ENCODE measurements at regions not wholly inside any gene's neighbourhood (a gene's known extent, or its start where the extent isn't known, plus 50 kb on each side); places are given as distances from the start of the nearest gene placed in this dataset.
"Not testable (repeated sequence)": the region's sequence is repeated elsewhere in the genome, so short reads cannot be mapped to it uniquely, and the experiment has no call there.

DNA sequence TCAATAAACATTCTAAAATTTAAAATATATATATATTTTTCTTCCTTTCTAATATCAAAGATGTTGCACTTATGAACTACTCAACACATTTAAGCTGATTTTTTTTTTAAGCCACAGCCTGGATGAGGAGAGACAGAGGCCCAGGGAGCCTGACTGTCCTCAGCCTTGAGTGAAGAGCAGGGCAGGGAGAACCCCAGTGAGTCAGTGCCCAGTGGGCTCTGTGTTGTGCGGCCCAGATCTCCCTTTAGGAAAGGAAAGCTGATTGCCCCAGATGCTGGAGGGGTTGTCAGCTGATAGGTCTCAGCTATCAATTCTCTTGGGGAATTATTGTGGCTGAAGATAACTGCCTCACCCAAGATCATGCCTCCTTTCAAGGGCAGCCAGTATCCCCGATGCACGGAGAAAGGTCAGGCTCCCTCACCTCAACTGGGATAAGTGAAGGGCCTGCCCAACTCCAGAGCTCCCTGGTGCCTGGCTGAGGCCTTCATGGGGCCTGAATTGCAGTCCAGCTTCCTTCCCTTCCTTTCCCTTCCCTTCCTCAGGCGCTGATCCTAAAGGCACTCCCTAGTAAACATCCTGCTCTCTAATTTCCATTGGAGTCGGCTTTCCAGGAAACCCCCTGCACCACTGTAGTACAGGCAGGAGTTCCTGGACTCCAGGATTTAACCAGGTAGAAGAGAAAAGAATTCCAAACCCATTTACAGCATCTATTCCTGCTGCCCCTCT, 106.9 kb upstream of the ATL2 start:
- DNase-seq (ENCODE audit: low read depth), result no peak

DNA sequence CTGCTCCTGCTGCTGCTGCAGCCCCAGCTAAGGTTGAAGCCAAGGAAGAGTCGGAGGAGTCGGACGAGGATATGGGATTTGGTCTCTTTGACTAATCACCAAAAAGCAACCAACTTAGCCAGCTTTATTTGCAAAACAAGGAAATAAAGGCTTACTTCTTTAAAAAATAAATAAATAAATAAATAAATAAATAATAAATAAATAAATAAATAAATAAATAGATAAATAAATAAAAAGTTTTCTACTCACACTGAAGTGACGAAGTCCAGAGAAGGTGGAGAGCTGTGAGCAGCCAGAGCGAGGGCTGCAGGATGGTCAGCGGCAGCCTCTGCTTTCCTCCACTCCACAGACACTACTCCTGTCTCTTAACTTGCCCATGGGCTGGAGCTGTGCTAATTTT, 105.6 kb upstream of the ATL2 start:
- DNase-seq (ENCODE audit: low read depth), result not testable (repeated sequence)

DNA sequence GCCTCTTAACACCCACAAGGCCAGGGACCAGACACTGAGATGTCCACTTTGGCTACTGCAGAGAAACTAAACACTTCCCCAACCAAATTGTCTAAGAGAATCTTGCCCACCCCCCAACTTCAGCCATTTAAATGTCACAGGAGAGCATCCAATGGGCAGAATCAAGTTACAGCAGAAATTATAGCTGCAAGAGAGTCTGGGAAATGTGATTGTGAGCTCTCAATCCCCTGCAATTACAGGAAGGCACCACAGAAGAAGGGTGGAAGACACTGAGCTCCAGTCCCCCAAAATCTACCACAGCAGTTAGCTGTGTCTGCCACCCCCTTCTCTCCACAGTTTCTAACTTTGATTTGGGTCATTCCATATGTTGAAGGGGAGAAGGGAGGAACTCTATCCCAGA, 103.5 kb upstream of the ATL2 start:
- DNase-seq (ENCODE audit: low read depth), result no peak

DNA sequence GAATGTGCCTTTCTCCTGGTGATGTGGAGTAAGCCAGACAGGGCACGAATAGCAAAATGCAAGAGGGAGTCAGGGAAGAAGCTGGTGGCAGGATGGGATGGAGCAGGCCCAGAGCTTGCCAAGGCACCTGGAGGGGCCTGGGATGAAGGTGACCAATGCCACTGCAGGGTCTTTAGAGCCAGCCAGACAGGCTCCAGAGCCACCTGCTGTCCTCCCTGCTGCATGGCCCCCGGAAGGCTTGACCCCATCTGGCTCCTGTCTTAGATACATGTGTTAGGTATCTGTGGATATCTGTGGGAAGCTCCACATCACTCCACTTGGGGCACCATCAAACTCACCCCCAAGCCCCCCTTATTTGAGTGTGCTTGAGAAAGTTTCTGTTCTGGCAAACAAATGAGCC, 99.9 kb upstream of the ATL2 start:
- no peak for DNase-seq (ENCODE audit: low read depth)

DNA sequence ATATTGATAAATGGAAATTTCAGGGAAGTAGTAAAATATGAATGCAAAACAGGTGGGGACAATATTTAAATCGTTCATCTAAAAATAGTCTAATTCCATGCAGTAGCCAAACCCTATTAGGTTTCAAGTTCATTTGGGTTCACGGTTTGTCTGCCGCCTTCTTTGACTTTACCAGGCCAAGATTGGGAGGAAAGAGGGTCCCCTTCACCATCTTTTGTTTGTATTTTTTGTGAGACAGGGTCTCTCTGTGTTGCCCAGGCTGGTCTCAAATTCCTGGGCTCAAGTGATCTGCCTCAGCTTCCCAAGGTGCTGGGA, 98.5 kb upstream of the ATL2 start:
- DNase-seq (ENCODE audit: low read depth), result no peak

DNA sequence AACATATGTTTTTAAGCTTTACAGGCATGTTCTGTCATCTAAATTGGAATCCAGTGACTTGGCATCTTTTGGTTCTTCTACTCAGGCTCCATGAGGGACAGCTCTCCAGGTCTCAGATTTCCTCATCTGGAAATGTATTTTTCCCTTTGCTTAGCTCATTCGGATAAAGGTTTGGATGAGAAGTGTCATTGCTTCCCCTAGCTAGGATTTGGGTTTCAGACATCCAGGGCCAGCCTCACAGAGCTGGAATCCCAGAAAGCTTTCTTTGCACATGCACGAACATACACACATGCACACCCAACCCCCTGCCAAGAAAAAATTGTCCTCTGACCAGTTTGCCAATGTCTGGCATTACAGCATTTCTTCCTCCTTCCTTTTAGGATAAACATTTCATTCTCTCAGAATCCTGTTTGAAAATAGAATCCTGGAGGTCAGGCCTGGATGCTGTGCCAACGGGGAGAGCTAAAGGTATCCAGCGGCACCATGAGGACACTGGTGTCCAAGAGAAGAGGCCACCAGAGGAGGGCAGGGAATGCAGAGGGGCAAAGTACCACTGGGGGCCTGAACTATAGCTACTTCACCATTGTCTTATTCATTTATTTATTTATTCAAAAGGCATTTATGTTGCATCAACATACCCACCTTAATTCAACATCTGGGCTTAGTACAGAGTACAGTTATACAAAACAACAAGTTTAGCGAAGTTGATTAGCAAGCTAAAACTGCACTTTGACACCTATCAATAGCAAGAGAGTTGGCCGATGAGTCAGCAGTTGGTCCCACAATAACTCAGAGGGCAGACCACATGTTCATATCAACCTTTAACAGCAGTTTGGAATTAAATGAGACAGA, 97.9 kb upstream of the ATL2 start:
- no peak for DNase-seq (ENCODE audit: low read depth)

DNA sequence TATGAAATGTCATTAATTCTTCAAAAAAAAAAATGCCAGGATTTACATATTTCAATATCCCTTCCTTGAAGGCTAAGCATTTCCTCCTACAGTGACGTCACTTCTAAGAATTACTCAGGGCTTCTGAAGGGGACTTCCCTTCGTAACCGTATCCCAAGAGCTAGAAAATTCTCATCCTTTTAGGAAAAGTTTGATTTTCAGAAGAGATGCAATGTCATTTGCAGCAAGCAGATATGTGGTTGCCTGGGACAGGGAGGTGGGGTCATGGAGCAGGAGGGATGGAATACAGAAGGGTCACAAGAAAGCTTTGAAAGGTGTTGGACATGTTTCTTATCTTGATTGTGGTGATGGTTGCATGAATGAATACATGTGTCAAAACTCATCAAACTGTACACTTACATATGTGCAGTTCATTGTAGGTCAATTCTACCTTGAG, 97.0 kb upstream of the ATL2 start:
- DNase-seq (ENCODE audit: low read depth), result no peak

DNA sequence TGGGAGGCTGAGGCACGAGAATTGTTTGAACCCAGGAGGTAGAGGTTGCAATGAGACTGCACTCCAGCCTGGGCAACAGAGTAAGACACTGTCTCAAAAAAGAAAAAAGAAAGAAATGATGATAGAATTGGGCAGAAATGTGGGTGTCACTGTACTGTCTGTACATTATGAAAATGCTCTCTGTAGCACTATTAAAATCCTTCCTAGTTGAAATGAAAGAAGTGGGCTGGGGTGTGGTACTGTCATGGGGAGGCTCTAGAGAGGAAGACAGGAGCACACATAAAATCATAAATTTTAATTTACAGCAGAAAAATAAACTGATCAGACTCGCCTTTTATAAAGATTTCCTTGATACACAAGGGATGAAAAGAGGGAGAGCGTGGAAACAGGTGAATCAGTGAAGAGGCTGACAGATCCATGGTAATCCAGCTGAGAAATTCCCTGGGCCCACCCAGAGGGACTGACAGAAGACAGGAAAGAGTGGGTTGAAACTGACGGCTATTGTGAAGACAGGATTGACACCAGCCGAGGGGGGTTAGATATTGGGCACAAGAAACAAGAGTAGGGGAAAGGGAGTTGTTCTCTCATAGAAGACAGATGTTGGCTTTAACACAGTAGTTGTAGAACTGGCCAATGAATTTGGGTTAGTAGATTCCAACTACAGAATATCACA, 96.4 kb upstream of the ATL2 start:
- no peak for DNase-seq (ENCODE audit: low read depth)

DNA sequence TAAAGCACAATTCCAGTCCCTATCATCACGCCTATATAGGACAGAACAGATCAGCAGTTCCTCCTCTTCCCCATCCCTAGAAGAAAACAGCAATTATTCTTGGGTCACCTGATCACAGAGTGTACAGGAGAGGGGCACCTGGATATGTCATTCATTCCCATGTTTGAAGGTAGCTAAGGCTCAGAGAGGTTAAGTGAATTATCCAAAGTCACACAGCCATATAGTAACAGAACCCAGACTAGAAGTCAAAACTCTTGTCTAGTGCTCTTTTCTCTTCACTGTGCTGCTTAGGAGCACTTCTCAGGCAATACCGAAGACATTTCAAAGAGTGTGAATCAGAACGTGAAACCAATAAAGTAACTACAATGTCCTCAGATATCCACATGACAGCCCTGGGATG, 93.0 kb upstream of the ATL2 start:
- no peak for DNase-seq (ENCODE audit: low read depth)

DNA sequence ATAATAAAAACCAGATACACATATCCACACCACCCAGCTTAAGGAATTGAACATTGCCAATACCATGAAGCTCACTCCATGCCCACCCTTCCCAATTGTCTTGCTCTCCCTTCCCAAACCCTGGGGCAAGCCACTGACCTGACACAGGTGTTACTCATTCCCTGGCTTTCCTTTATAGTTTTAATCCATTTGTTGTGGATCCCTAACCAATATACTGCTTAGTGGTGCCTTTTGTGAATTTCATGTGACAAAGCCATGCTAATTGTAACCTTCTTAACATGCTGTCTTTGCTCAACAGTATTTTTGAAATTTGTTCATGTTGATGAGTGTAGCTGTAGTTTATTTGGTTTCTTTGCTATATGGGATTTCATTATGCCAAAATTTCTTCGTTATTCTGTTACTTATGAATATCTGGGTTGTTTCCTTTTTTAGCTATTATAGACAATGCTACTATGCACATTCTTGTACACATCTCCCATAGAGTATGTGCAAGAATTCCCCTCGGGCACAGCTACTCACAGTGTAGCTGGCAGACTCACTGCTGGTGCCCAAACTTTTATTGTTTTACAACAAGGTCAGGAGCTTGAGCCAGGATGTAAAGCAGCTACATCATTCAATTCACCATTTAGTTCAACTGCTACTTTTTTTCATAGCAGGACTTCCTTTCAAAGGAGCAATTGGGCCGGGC, 90.8 kb upstream of the ATL2 start:
- no peak for DNase-seq (ENCODE audit: low read depth)

DNA sequence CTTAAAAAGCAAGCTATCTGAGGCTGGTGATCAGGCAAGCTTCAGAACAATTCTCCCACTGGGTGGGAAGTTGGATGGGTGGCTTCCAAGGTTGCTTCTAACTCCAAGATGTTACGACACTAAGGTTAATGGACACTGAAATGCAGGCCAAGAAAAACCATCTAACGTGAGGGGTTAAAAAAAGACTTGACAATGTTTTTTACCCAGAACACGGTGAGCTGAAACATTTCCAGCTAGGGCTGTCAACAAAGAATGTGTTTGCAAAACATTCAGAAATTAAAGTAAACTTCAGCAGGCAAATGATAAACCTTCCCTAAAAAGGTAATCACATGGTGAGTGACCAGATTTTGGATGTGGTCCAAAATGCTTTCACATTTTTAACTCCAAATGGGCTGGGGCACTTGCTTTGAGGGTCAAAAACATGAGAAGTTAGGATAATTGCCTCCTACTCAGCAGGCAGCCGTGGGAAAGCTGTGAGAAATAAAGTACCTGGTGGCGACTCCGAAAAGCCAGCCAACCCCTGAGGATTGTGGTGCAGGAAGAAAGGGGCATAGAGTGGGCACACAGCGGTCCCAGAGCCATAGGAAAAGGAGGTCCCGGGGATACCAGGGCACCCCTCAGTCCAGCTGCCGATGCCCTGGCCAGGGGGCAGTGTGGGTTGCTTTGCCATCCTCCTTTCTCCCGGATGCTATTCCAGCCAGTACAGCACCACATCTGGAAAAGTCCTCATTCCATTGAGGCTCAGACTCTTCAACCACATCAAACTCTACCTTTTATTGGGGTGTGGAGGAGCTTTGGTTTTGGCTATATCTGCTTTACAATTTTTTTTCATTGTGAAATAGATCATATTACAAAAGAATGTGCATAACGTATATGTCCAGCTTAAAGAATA, 90.0 kb upstream of the ATL2 start:
- no peak for DNase-seq (ENCODE audit: low read depth)

DNA sequence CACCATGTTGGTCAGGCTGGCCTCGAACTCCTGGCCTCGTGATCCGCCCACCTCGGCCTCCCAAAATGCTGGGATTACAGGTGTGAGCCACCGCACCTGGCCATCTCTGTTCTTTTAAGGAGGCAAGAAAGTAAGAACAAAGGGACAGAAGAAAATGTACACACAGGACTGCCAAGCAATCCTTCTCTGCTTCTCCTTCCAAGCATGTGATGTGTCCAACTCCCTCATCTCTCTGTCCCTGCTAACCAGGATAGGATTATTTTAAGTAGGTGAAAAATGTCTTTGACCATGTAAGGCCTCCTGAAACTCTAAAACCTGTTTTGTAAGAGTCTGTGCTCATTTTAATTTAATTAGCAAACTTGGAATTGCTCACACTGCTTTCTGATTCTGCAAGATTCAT, 89.3 kb upstream of the ATL2 start:
- DNase-seq (ENCODE audit: low read depth), result no peak

DNA sequence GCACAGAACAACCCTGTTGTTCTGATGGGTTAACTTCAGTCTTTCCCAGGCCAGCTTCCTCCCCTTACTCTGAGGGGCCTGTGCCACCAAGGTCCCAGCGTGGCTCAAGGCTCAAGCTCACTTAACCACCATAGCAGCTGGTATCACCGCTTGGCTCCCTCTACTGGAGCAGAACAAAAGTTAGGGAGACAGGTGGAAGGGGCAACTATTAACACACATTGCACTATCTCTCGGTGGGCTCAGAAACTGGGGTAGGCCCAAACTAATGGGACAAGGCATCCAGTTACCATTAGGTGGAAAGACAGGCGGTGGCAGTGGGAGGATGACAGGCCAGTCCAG, 88.7 kb upstream of the ATL2 start:
- DNase-seq (ENCODE audit: low read depth), result peak; percentile 33

DNA sequence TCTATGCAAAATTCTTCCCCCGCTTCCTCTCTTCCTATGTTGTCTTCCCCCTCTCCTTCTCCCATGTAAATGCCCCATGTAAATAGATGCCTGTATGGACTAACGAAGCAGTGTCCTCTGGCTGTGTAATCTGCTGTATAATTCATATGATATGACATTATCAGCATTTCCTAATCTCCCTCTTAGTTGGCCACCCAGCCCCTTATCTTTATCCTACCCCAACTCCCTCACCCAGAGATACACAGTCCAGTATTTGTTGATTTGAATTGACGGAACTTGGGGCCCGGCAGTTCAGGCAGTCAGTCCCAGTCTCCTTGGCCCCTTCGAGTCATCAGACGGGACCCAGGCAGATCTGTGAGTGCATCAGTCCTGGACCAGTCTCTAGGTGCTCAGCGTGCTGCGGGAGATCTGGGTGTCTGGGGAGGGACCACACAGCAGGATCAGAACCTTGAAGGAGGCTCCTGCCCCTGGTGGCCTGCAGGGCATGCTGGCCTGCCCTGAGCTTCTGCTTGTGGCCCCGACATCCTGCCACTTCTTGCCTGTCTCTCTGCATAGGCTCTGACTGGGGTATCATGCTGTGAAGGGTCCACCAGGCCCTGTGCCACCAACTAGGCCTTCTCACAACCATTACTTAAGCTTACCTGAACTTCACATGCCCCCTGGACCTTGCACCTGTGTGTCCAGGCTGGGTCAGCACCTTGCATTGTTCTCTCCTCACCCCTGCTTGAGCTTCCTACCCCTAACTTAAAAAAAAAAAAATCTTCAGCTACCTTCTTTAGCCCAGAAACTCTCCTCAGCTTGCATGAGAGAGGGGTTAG, 88.1 kb upstream of the ATL2 start:
- DNase-seq (ENCODE audit: low read depth), result no peak

DNA sequence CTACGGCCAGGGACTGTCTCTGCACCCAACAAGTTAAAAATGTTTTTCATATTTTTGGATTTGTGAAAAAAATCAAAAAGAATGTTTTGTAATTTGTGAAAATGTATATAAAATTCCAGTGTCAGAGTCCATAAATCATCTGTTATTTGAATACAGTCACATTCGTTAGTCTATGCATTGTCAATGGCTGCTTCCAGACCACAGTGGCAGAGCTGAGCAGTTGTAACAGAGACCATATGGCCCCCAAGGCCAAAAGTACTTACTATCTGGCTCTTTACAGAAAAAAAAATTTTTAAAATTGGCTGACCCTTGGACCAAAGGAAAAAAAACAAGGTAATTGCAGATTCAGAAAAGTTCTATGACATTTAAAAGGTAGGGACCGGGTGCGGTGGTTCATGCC, 86.7 kb upstream of the ATL2 start:
- DNase-seq (ENCODE audit: low read depth), result no peak

DNA sequence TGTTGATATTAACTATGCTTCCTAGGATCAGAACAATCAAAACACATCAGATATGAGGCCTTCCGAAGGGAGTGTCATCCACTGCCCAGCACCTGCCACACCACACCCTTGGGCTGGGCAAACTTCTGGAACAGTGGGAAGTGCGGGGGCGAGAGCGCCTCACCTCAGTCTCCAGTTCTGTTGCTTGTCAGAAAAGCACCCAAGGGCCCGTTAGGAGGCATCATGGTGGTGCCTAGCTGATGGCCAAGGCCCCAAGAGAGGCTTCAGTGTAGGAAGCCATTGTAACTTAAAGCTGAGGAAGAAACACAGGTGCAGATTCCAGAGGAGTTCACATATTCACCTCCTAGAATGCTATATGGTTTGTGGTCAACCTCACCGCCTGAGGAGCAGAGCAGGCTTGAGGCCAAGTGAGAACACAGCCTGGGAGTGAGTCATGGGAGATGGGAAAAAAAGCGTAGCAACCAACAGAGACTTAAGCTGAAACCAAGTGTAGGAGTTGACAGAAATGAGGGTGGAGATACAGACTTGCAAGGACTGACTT, 85.1 kb upstream of the ATL2 start:
- DNase-seq (ENCODE audit: low read depth), result peak; percentile 95

DNA sequence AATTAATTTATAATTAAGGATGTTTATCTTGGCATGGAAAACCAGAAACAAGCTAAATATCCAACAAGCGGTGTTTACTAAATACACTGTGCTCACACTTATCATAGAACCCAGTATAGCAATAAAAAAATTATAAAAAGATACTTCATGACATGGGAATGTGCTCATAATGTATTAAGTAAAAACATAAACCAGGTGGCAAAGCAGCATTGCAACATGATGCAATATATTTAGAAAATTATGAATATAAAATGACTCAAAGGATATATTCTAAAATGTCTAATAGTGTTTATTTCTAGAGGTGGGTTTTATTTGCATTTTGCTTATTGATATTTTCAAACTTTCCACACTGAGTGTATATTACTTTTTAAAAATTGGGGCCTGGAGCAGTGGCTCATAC, 84.4 kb upstream of the ATL2 start:
- DNase-seq (ENCODE audit: low read depth), result no peak

DNA sequence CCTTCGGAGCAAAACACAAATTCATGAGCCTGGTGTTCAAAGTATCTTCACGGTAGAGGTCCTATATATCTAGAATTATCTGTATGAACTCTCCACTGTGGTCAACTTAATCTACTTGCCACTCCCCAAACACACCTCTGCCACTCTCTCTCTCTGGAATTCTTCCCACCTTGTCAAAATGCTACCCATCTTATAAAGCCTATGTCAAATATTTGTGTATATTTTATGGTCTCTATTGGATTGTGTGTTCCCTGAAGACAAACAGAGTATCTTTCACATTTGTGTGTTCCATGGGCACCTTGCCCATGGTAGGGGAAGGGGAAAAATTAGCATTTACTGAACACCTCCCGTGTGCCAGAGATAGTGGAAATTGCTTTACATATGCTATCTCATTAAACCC, 83.2 kb upstream of the ATL2 start:
- no peak for DNase-seq (ENCODE audit: low read depth)

DNA sequence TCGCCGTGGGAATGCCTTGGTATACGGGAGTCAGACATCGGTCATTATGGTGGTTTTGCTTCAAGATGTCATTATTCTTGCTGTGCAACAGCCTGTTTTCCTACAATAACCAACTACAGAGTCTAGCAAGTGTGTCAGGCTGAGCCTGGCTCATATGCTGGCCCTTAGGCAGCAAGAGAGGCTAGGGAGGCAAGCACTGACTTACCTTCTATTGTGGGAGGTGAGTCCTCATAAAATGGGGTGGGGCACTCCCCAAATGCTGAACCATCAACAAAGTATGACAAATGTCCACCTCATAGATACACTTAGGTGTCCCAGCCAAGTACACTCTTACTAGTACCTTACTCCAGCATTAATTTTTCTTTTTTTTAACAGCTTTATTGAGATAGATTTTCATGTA, 77.0 kb upstream of the ATL2 start:
- no peak for DNase-seq (ENCODE audit: low read depth)

DNA sequence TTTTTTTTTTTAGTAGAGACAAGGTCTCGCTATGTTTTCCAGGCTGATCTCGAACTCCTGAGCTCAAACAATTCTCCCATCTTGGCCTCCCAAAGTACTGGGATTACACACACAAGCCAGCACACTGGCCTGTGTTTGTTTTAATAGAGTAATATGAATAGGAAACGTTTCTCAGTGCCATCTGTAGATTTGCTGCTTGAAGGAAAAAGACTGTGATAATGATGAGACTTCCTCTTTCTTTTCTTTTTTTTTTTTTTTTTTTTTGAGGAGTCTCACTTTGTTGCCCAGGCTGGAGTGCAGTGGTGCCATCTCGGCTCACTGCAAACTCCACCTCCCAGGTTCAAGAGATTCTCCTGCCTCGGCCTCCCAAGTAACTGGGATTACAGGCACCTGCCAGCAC, 74.7 kb upstream of the ATL2 start:
- DNase-seq (ENCODE audit: low read depth), result not testable (repeated sequence)
